KMS-11 (cell line): ENCODE measurements at regions not wholly inside any gene's neighbourhood (a gene's known extent, or its start where the extent isn't known, plus 50 kb on each side); places are given as distances from the start of the nearest gene placed in this dataset.

Experiments
- H2AFZ ChIP-seq: fragments of 200-600 bp; sonication (generic); 2 replicates; pipeline ENCODE4 v1.6.1; 2016; ENCODE audit warnings: antibody characterized with exemption, mixed run types, low read depth
- H3K27ac ChIP-seq: fragments of 200-600 bp; sonication (generic); 2 replicates; pipeline ENCODE4 v1.6.1; 2016; ENCODE audit warnings: mild to moderate bottlenecking, mixed run types
- H3K27me3 ChIP-seq: fragments of 200-600 bp; sonication (generic); 2 replicates; pipeline ENCODE4 v1.6.1; 2017; ENCODE audit warnings: mild to moderate bottlenecking, low read depth, mixed run types, moderate library complexity; ENCODE audit not compliant: insufficient read depth
- H3K36me3 ChIP-seq: fragments of 200-600 bp; sonication (generic); 2 replicates; pipeline ENCODE4 v1.6.1; 2017; ENCODE audit warnings: mild to moderate bottlenecking, mixed run types; ENCODE audit not compliant: insufficient read depth
- H3K4me1 ChIP-seq: fragments of 200-600 bp; sonication (generic); 2 replicates; pipeline ENCODE4 v1.6.1; 2016; ENCODE audit warnings: mild to moderate bottlenecking, low read depth, mixed run types; ENCODE audit not compliant: poor library complexity, severe bottlenecking
- H3K4me2 ChIP-seq: fragments of 200-600 bp; sonication (generic); 2 replicates; pipeline ENCODE4 v1.7.0; 2016; ENCODE audit warnings: mild to moderate bottlenecking, mixed run types
- H3K4me3 ChIP-seq: fragments of 200-600 bp; sonication (generic); IDR thresholded peaks from 2 replicates; pipeline ENCODE4 v1.6.1; 2017; ENCODE audit warnings: low read depth, low read length, mixed read lengths; ENCODE audit not compliant: insufficient read depth
- H3K79me2 ChIP-seq: fragments of 200-600 bp; sonication (generic); 2 replicates; pipeline ENCODE4 v1.6.1; 2016; ENCODE audit warnings: low read depth, mixed run types; ENCODE audit not compliant: insufficient read depth
- H3K9ac ChIP-seq: fragments of 200-600 bp; sonication (generic); 2 replicates; pipeline ENCODE4 v1.6.1; 2016; ENCODE audit warnings: mild to moderate bottlenecking, mixed run types
- H4K20me1 ChIP-seq: fragments of 200-600 bp; sonication (generic); 2 replicates; pipeline ENCODE4 v1.6.1; 2016; ENCODE audit warnings: mild to moderate bottlenecking, mixed run types; ENCODE audit not compliant: insufficient read depth
- CTCF ChIP-seq: fragments of 200-600 bp; sonication (generic); conservative IDR thresholded peaks from 2 replicates; pipeline ENCODE4 v1.6.1; 2017; ENCODE audit warnings: low read depth, mild to moderate bottlenecking, antibody characterized with exemption, low read length, moderate library complexity, mixed read lengths

- H3K4me3 ChIP-seq, result no peak overlapping the region
- H3K27ac ChIP-seq, result no peak overlapping the region
- no peak overlapping the region for H3K9ac ChIP-seq
- H3K4me2 ChIP-seq, result no peak overlapping the region
- no peak for TF ChIP-seq CTCF
- no peaks in the 10 kb centered on the region for H3K4me1 ChIP-seq
- H3K27me3 ChIP-seq, result no peaks in the 10 kb centered on the region
- H4K20me1 ChIP-seq, result no peaks in the 10 kb centered on the region
- H3K79me2 ChIP-seq, result no peaks in the 10 kb centered on the region
- H2AFZ ChIP-seq, result no peak overlapping the region
- no peaks in the 10 kb centered on the region for H3K36me3 ChIP-seq
Measured at GRCh38 chr10:1874533-1874932, 137.2 kb upstream of the ADARB2 start.

GRCh38 chr10:1873661-1874315 is 136.5 kb upstream of the ADARB2 start:
- Histone ChIP-seq H3K27me3 (no peaks in the 10 kb centered on the region), H3K27ac (no peak overlapping the region), H4K20me1 (no peaks in the 10 kb centered on the region), H3K9ac (no peak overlapping the region), H3K79me2 (no peaks in the 10 kb centered on the region), H3K4me3 (no peak overlapping the region), H3K4me2 (no peak overlapping the region), H3K36me3 (no peaks in the 10 kb centered on the region), H2AFZ (no peak overlapping the region), H3K4me1 (no peaks in the 10 kb centered on the region)
- no peak for TF ChIP-seq CTCF

- H3K27ac ChIP-seq, result no peak overlapping the region
- H3K4me3 ChIP-seq, result no peak overlapping the region
Measured at GRCh38 chr10:1872151-1872726, 134.9 kb upstream of the ADARB2 start.

GRCh38 chr10:1870491-1870890 is 133.2 kb upstream of the ADARB2 start:
- H3K4me2 ChIP-seq, result no peak overlapping the region
- H3K36me3 ChIP-seq, result no peaks in the 10 kb centered on the region
- H3K4me1 ChIP-seq, result no peaks in the 10 kb centered on the region
- TF ChIP-seq CTCF, result no peak
- no peak overlapping the region for H3K9ac ChIP-seq
- no peak overlapping the region for H3K4me3 ChIP-seq
- no peak overlapping the region for H3K27ac ChIP-seq
- H3K79me2 ChIP-seq, result no peaks in the 10 kb centered on the region
- no peak overlapping the region for H2AFZ ChIP-seq
- H4K20me1 ChIP-seq, result no peaks in the 10 kb centered on the region
- H3K27me3 ChIP-seq, result no peaks in the 10 kb centered on the region

More at GRCh38 chr10:1872151-1872726, 134.9 kb upstream of the ADARB2 start:
- Histone ChIP-seq H3K79me2 (no peaks in the 10 kb centered on the region), H4K20me1 (no peaks in the 10 kb centered on the region), H3K27me3 (no peaks in the 10 kb centered on the region), H3K4me1 (no peaks in the 10 kb centered on the region), H3K9ac (no peak overlapping the region), H3K4me2 (no peak overlapping the region), H3K36me3 (no peaks in the 10 kb centered on the region), H2AFZ (no peak overlapping the region)
- no peak for TF ChIP-seq CTCF
